NCI-H1092 (cell line): ENCODE measurements at regions not wholly inside any gene's neighbourhood (a gene's known extent, or its start where the extent isn't known, plus 50 kb on each side); places are given as distances from the start of the nearest gene placed in this dataset.
A peak's percentile ranks its signal among the peaks of the same experiment; 100 is the strongest.
"Not testable (repeated sequence)": the region's sequence is repeated elsewhere in the genome, so short reads cannot be mapped to it uniquely, and the experiment has no call there.

Experiments
- DNase-seq: peaks from one replicate; lab custom pipeline; 2025; lab: John Stamatoyannopoulos, UW

DNA sequence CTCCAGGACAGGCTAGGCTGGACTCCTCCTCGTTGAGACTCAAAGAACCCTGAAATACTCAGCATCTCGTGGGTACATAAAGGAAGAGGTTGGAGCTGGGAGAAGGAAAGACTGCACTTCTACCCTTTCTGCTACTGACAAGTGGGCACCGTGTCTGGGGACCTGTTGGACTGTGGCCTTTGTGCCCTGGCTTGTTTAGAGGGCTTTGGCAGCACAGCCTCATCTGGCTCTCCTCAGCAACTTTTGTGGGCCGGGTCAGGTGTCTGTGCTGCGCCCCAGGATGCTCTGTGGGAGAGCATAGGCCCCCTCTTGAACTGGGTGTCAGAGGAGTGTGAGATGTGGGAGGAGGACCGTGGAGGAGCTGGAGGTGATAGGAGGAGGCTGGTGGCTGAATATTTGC is 142.4 kb downstream of the FCRL5 start:
- no peak for DNase-seq

DNA sequence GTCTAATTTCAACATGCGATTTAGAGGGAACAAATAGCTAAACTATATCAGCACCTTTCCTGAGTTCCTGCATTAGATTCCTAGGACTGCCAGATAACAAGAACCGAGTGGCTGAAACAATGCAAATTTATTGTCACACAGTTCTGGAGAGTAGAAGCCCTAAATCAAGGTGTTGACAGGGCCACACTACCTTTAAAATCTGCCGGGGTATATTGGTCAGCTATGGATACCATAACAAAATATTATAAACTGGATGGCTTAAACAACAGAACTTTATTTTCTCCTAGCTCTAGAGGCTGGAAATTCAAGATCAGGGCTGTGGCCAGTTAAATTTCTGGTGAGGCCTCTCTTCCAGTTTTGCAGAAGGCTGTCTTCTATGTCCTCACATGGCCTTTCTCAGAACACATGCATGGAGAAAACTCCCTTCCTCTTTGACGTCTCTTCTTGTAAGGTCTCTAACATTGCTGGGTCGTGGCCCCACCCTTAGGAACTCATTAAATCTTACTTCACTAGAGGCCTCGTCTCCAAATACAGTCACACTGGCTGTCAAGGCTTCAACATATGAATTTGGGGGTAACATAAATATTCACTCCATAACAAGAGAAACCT is 144.3 kb downstream of the FCRL5 start:
- DNase-seq, result no peak

DNA sequence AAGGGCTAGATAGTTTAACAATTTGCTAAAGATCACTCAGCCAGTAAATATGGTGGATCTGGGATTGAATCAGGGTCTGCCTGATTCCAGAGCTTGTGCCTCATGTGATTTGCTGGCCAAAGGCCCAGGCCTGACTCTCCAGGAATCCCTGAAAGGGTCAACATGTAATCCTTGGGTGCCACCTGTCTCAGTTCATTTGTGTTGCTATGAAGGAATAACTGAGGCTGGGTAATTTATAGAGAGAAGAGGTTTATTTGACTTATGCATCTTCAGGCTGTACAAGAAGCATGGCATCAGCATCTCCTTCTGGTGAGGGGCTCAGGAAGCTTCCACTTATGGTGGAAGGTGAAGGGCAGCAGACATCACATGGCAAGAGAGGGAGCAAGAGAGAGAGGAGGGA is 144.9 kb downstream of the FCRL5 start:
- DNase-seq, result no peak

DNA sequence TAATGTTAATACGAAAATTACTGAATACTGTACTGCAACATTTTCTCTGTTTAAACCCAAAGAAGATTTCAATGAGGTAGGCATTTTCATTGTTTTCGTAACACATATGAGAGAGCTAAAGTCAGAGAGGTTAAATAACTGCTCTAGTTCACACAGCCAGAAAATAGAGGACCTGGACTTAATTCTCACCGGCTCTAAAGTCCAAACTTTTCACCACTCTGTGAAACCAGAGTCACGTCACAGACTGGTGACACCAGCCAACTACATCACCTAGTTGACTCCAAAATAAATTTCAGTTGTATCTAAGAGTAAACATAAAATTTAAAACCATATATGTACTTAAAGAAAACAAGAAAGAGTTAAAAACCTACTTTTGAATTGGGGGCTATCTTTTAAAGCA is 146.7 kb downstream of the FCRL5 start:
- DNase-seq, result no peak

DNA sequence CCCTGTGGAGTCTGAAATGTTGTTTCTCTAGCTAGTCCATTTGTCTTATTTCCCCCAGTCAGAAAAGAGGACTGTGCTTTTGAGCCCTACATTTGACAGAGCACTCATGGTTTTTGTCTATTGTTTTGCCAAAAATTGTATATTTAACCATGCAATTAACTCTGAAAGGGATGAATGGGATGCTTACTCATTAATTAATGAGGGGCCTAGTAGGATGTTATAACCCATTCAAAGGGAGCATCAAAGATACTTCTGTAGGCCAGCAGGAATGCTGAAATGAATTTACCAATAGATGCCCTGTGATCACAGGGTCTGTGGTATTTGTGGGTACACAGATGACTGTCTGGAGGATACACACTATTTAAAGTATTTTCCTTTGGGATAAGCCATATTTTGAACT is 147.7 kb downstream of the FCRL5 start:
- no peak for DNase-seq

DNA sequence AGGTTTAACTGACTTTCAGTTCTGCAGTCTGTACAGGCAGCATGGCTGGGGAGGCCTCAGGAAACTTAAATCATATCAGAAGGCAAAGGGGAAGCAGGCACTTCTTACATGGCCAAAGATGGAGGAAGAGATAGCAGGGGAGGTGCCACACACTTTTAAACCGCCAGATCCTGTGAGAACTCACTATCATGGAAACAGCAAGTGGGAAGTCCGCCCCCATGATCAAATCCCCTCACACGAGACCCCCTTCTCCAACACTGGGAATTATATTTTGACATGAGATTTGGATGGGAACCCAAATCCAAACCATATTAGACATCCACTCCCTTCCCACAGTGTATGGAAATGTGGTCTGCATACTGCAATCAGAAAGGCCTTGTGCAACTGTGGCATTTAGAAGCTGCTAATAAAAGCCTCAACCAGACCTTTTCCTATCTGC is 148.2 kb downstream of the FCRL5 start:
- no peak for DNase-seq

DNA sequence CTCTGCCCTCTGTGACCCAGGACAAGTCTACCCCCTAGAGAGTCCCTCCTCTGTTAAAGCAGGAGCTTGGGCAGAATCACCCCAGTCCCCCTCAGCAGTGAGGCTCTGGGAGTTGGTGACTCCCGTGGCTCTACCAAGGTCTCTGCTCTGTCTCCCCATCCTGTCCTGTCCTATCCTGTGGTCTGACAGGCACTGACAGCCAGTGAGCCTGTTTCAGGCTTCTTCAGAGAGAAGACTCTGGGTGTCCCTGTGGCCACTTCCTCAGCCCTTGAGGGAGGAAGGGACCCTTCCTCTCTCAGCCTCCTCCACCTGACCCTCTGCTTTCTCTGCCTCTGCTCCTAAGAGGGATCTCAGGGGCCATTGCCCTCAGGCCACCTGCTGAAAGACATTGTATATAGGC is 148.7 kb downstream of the FCRL5 start:
- no peak for DNase-seq

DNA sequence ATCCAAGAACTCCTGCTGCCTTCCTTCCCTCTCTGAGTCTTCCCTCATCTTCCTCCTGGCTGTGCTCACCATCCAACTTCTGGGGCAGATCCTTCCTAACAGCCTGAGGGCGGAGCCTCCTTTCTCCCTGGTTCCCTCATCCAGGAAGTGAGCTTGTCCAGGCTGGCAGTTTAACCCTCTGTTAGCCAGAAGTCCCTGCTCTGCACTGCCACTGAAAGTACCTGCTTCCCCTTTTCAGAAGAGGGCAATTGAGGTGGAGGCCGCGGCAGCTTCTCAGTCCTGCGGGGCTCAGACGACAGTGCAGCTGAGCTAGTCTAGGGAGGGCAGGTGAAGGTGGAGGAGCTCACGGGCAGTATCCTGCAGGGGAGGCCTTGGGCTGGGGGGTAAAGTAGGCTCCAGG is 149.1 kb downstream of the FCRL5 start:
- no peak for DNase-seq

DNA sequence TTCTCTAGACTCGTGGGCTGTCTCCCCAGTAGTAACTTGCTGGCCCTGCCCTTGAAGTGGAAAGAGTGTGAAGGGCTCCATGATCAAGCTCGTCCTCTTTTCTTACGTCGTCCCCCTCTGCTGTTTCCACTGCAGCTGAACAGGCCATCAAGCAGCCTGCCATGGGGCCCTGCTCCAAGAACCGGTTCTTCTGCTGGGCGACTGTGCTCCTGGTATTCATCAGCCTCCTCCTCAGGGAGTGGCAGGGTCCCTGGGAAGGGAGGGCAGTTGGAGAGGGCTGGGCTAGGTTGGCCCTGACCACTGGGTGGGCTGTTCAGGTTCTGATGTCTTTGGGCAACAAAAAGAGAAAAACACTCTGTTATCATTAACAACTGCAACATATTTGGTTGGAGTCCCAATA is 151.5 kb downstream of the FCRL5 start:
- no peak for DNase-seq

DNA sequence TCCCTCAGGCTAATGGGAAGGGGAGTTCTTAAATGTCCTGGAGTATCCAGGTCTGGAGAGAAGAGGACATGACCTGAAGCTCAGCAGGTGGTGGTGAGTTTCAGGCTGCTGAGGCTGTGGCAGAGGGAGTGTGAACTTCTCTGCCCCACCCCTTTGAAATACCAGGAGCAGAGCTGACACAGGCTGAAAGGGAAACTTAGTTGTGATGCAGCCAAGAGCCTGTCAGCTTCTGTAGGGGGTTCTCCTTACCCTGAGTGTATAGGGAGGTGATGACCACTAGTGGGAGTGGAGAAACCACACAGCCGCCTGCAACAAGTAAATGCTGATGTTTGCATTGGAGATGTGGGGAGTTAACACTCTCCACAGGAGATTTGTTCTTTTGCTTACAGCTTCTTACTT is 152.3 kb downstream of the FCRL5 start:
- no peak for DNase-seq

DNA sequence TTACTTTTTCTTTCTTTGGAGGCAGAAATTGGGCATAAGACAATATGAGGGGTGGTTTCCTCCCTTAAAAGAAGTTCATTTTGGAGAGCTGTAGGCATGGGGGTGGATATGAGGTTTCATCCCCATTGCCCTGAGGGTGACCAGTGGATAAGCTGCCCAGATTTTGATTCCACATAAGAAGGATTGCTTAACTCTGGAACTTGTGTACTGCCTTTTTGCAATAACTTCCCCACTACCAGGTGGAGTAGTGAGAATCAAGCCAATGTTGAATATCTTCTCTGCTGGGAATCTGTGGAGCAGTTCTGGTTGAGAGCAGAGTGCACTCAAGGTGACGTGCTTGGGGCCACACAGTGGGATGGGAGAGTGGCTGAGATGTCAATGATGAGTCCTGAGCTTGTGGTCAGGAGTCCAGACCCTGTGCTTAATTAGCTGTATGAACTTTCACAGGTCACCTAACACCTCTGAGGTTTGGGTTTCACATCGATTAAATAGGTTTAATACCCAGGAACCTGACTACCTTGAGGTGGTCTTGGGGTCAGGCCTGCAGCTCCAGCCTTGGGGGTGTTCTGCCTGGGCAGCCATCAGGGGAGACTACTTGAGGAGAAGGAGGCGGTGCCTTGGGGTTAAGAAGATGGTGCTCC is 152.9 kb downstream of the FCRL5 start:
- no peak for DNase-seq

DNA sequence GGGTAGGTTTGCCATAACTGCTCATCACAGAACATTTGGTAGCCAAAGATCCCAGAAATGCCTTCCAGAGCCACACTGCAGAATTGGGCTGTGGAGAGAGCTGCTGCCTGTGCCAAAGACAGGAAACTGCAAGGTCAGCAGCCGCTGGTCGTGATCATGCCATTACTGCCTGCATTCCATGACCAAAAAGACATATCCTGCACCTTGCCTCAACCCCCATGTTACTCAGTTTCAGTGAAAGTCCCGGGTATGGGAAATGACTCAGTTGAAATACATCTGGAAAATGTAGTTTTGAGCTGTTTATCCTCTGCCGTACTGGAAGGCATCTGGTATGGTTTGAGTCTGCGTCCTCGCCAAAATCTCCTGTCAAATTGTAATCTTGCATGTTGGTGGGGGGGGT is 161.7 kb downstream of the FCRL5 start:
- DNase-seq, result no peak

DNA sequence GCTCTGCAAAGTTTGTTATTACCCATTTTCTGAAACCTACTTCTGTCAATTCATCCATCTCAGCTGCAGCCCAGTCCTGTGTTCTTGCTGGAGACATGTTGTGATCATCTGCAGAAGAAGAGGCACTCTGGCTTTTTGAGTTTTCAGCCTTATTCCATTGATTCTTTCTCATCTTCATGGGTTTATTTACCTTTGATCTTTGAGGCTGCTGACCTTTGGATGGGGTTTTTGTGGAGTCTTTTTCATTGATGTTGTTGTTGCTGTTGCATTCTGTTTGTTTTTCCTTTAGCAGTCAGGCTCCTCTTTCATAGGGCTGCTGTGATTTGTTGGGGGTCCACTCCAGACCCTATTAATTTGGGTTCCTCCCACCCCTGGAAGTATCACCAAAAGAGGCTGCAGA is 164.3 kb downstream of the FCRL5 start:
- DNase-seq, result no peak

DNA sequence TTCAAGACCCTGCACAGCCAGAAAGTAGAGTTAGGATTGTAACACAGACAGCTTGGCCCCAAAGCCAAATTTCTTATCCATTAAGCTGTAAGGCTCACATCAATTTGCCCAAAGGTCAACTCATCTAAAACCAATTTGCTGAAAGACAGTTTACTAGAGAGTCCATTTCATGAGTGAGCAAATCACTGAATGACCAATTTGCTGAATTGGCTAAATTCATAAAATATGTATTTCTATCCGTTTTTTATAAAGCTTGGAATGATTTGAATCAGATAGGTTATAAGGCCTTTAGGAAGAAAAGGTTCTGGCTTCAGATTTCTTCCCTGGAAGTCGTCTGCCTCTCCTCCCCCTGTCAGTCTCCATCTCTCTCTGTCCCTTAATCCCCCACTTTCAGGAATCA is 168.1 kb downstream of the FCRL5 start:
- no peak for DNase-seq

DNA sequence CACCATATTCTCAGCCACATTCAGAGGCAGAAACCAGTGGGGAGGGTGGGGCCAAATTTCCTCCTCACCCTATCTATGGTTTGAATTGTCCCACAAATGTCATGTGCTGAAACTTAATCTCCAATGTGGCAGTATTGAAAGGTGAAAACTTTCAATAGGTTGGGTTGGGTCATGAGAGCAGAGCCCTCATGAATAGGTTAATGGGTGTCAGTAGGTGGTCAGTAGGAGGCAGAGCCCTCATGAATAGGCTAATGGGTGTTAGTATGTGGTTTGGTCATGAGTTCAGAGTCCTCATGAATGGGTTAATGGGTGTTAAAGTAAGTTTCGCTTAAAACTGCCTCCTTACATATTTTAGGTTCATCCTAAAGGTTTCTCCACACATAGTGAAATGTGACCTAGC is 170.0 kb downstream of the FCRL5 start:
- no peak for DNase-seq

DNA sequence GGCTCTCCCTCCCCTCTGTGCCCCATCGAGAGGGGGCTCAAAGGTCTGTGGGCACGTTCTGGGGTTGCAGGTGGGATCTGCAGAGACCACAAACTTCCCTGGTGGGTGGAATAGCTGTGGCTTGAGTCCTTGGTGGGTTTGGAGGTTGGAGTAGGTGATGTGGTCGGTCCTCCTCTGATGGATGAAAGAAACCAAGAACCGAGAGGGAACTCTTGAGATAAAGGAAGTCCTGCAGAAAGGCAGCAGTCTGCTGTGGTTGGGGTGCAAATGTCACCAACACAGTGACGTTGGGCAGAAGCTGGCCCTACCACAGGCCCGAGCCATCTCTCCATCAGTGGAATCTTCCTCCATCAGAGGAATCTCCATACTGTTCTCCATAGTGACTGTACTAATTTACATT is 171.8 kb downstream of the FCRL5 start:
- no peak for DNase-seq

DNA sequence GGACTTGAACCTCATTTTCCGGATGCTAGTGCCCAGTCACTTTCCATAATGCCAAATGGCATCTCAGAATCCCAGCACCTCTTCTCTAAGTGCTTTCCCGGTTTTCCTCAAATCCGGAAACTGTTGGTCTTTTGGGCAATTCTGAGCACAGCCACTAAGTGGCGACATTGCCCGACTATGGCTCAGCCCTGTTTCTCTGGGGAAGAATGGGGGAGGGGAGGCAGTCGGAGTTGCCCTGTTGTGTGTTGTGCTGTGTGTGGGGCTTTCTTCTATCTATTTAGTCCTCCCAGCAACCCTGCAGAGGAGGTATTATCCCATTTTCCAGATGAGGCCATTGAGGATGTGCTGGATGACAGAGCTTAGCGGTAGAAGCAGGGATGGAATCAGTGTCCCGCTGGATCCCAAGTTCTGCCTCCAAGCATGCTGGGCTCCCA is 175.0 kb downstream of the FCRL5 start:
- DNase-seq, result peak; percentile 17

DNA sequence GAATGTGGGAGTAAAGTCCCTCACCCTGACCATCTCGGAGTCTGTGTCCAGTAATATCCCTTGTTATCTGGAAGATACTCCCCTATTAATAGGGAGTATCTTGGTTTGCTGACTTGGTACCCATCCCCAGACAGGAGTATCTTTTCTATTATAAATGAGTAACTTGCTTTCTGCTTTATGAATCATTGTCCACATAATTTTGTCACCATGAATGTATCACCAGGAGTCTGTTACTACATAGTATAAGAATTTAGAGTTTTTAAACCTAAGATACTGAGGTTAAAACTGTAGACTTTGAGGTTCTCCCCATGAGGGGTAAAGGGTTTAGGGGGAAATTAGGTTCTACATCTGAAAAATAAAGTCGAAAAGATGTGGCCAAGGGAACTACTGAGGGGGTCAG is 175.6 kb downstream of the FCRL5 start:
- no peak for DNase-seq

DNA sequence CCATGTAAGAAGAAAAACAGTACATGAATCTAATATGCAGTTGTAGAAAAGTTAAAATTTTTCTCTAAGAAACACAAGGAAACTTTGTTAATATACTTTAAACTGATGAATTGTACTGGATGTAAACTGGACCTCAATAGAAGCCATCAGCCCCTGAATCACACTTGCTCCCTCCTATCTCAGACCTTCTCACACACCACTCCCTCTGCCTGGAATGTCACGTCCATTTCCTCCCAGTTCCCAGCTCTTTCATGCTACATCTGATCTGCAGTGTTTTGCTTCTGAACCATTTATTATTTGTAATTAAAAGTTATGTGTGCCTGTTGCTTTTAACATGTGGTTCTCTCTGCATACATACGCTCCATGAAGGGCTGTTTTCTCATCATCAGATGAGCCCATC is 180.0 kb downstream of the FCRL5 start:
- DNase-seq, result not testable (repeated sequence)

DNA sequence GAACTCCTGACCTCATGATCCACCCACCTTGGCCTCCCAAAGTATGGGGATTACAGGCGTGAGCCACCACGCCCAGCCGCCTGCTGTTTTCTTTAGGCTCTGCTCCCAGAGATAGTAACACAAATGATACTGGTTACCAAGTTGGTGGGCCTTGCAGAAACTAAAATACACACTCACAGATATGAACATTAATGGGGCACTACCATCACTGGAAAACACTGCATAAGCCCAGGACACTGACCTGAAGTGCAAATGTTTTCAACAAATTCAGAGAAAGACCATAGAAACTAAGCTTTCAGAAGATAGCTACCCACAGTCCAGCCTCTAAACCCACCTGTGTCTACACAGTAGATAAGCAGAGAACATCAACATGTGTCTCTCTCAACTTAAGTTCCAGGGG is 180.5 kb downstream of the FCRL5 start:
- DNase-seq, result no peak

DNA sequence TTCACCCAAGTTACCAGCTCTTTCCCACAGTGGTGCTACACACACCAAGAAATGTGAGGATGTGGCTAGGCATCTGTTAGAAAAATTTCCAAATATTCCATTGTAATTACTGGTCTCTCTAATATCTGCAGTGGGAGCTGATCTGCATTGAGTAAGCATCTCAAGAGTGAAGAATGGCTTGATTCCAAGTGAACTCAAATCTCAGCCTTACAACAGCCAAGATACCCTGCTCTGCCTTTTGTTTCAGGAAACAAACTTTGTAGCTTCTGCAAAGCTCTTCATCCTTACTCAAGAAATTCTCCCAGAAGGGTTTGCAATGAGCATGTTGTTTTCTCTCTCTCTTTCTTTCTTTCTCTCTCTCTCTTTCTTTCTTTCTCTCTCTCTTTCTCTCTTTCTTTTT is 181.1 kb downstream of the FCRL5 start:
- no peak for DNase-seq

DNA sequence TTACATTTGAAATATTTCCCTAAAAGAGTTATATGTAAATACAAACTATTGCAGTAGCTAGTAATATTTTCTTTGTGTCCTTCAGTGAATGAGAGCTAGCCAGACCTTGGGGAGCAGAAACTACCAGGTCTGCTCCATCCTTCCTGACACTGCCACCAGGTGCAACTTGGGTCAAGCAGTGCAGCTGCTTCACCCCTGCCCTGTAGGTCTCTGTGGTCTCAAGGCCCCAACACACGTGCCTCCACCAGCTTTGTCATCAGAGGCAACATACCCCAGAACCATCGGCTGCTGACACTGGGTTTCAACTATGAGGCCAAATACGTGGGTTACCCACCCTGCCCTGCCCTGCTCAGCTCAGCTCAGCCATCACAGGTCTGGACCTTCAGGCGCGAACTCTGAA is 181.6 kb downstream of the FCRL5 start:
- no peak for DNase-seq

DNA sequence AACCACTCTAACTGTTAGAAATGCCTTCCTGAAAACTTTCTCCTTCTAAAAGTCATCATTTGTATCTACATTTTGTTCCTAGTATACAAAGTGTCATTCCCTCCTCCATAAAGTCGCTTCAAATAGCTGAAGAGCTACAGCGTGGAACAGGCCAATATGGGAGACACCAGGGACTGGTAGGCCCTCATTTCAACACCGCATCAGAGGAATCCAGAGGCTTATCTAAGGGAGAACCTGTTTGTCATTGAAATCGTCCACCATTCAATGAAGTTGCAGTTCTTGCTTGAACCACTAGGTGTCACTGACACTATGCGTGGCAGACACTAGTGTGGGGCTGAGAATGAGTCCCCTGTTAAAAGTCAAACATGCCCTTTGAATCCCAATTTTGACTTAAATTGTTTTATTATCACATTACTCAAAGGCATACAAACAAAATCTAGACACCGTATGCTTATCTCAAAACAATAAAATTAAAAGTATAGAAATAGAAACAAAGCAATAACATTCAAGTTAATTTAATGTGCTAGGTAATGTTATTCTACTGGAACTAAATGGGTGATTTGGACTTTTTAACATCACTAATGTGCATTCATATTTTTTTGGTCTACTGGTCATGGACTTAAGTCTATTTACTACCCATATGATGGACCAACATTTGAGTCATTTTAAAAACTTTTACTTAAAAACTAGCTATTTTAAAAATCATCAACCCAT is 182.3 kb downstream of the FCRL5 start:
- peak; percentile 11 for DNase-seq

DNA sequence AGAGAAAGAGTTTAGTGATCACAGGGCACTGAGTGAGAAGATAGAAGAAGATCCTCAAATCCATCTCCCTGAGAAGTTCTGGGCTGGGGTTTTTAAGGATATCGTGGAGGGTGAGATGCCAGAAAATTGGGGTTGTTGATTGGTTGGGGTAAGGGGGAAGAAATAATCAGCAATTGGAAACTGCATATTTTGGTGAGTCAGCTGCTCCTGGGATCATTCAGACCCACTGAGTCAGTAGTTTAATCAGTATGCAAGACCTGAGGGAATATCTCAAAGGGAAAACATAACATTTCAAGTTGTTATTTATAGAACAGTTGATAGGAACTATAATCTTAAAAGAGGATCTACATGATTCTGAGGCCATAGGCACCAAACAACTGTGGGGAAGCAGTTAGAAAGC is 183.4 kb downstream of the FCRL5 start:
- not testable (repeated sequence) for DNase-seq
